Brain pericyte (primary cell): ENCODE measurements at regions not wholly inside any gene's neighbourhood (a gene's known extent, or its start where the extent isn't known, plus 50 kb on each side); places are given as distances from the start of the nearest gene placed in this dataset.
"Not testable (repeated sequence)": the region's sequence is repeated elsewhere in the genome, so short reads cannot be mapped to it uniquely, and the experiment has no call there.

ENCODE experiments used
- DNase-seq: peaks from one replicate; pipeline ENCODE4 v3.0.0-alpha.2; 2012; ENCODE audit warnings: low read depth, low spot score

GRCh38 chr1:65584399-65584798, 163.9 kb downstream of the LEPR start:
- DNase-seq, result no peak

GRCh38 chr1:65590279-65590678, 169.8 kb downstream of the LEPR start:
- no peak for DNase-seq

DNA sequence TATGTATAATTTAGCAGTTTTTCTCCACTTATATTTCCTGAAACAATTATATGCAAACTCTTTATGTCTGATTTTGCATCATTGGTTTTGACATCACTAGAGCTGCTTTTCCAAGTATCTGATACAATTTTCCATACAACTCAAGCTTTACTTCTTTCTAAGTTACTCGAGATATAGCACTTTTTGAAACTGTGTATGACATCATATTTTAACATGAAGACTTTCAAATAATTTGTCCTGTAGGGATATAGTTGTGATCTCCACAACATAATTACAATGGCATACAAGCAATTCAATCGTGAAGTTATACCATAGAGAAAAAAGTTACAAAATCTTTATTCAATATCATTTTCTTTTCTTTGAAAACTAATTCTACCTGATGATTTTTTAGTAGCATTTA, 173.0 kb downstream of the LEPR start:
- no peak for DNase-seq

GRCh38 chr1:65595724-65596123, 175.3 kb downstream of the LEPR start:
- no peak for DNase-seq

DNA sequence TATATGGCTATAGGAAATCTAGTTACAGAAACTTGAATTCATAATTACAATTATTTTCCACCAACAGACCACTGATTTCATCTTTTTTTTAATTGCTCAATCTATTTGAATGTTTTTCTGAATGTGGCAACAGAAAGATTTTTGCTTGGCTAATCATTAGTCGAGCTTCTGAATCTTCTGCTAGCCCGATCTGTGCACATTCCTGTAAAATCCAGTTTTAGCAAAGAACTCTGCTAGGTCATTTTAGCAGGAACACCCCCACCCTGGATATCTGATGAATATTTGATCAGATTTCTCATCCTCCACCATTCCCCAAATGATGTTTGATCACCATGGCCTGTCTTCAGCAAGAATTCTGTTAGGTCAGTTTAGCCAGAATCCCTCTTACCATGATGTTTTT, 176.3 kb downstream of the LEPR start:
- no peak for DNase-seq

GRCh38 chr1:65605621-65606020, 185.2 kb downstream of the LEPR start:
- no peak for DNase-seq

GRCh38 chr1:65606426-65606825, 186.0 kb downstream of the LEPR start:
- DNase-seq, result no peak

DNA sequence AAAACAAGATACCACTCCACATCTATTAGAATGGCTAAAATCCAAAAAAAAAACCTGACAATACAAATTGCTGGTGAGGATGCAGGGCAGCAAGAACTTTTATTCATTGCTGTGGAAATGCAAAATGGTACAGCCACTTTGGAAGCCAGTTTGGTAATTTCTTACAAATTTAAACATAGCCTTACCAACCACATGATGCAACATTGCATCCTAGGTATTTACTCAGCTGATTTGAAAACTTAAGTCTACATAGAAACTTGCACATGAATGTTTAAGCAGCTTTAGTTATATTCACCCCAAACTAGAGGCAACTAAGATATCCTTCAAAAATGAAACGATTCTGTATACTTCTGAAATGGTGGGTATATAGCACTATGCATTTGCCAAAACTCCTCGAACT, 178.8 kb upstream of the PDE4B start:
- DNase-seq, result no peak

DNA sequence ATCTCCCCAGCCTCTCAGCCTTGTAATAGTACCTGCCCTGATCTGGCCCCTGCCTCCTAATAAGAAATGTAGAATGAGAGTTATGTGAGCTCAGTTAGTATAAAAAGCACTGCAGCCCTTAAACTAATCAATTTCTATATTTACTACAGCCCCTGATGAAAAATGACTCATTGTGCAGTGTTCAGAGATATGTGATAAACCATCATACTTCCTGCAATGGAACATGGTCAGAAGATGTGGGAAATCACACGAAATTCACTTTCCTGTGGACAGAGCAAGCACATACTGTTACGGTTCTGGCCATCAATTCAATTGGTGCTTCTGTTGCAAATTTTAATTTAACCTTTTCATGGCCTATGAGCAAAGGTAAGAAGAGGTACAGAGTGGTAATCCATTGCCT, 176.8 kb upstream of the PDE4B start:
- no peak for DNase-seq

- DNase-seq, result not testable (repeated sequence)
These were observed 171.0 kb upstream of the PDE4B start for GRCh38 chr1:65621721-65622120.

GRCh38 chr1:65623895-65624294, 168.8 kb upstream of the PDE4B start:
- DNase-seq, result no peak

- no peak for DNase-seq
These were observed 167.2 kb upstream of the PDE4B start for GRCh38 chr1:65625528-65625927.

GRCh38 chr1:65626003-65626402, 166.7 kb upstream of the PDE4B start:
- DNase-seq, result no peak

- DNase-seq, result no peak
These were observed 162.9 kb upstream of the PDE4B start for GRCh38 chr1:65629788-65630187.

GRCh38 chr1:65630855-65631254, 161.8 kb upstream of the PDE4B start:
- peak; percentile 57 for DNase-seq

DNA sequence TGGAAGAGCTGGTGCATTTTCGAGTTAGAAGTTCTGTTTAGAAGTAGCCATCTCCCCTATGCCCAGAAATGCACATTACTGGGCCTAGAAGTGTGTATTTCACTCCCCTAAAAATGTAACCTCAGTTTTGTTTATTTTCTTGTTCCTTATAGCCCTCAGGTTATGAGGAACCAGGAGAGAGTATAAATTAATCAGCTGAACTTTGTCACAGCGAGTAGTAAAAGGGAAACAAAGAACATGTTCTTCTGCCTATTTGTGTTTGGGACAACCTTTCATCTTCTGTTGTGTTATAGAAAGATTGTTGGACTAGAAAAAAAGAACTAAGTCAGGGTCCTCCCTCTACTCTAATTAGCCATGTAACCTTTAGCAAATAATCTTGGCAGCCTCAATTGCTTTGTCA, 160.5 kb upstream of the PDE4B start:
- DNase-seq, result no peak

GRCh38 chr1:65640046-65640445, 152.6 kb upstream of the PDE4B start:
- no peak for DNase-seq

- DNase-seq, result not testable (repeated sequence)
These were observed 143.5 kb upstream of the PDE4B start for GRCh38 chr1:65649185-65649584.

DNA sequence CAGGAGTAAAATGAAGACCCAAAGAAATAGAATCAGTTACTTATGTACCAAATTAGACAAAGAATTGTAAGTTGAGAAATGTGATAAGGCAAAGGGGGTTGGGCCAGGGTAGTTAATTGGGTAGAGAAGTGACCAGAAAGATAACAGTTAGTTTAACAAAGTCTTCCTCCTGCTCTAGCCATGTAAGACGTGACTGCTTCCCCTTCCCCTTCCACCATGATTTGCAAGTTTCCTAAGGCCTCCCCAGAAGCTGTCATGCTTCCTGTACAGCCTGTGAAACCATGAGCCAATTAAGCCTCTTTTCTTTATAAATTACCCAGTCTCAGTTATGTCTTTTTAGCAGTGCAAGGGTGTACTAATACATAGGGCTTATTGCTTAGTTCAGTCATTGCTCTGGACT, 142.0 kb upstream of the PDE4B start:
- no peak for DNase-seq

DNA sequence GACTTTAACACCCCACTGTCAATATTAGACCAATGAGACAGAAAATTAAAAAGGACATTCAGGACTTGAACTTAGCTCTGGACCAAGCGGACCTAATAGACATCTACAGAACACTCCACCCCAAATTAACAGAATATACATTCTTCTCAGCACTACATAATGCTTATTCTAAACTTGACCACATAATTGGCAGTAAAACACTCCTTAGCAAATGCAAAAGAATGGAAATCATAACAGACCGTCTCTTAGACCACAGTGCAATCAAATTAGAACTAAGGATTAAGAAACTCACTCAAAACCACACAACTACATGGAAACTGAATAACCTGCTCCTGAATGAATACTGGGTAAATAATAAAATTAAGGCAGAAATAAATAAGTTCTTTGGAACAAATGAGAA, 138.2 kb upstream of the PDE4B start:
- DNase-seq, result not testable (repeated sequence)

DNA sequence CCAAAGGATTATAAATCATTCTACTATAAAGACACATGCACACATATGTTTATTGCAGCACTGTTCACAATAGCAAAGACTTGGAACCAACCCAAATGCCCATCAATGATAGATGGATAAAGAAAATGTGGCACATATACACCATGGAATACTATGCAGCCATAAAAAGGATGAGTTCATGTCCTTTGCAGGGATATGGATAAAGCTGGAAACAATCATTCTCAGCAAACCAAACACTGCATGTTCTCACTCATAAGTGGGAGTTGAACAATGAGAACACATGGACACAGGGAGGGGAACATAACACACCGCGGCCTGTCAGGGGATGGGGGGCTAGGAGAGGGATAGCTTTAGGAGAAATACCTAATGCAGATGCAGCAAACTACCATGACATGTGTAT, 135.1 kb upstream of the PDE4B start:
- DNase-seq, result not testable (repeated sequence)

- DNase-seq, result no peak
These were observed 134.6 kb upstream of the PDE4B start for GRCh38 chr1:65658122-65658521.

DNA sequence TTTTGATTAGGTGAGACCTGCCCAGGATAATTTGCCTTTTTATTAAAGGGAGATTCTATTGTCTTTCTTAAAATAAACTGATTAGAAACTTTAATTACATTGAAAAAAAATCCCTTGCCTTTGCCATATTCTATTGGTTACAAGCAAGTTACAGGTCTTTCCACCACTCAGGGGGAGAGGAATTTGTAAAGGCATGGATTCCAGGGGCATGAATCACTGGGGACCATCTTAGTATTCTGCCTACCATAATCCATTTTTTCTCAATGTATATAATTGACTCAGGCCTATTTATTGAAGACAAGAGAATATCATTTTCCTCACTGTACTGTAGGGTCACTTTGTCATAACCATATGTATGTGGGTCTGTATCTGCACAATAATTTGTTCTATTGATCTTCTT, 124.3 kb upstream of the PDE4B start:
- DNase-seq, result no peak

GRCh38 chr1:65670518-65670917, 122.2 kb upstream of the PDE4B start:
- DNase-seq, result no peak

DNA sequence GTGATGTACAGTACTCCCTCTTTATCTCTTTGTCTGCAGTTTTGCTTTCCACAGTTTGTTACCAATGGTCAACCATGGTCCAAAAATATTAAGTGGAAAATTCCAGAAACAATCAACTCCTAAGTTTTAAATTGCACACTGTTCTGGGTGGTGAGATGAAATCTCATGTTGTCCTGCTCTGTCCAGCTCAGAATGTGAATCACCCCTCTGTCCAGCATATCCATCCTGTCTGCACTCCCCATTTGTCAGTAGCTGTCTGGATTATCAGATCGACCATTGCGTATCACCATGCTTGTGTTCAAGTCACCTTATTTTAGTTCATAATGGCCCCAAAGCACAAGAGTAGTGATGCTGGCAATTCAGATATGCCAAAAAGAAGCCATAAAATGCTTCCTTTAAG, 118.2 kb upstream of the PDE4B start:
- DNase-seq, result no peak
